A549 (cell line): ENCODE measurements at regions not wholly inside any gene's neighbourhood (a gene's known extent, or its start where the extent isn't known, plus 50 kb on each side); places are given as distances from the start of the nearest gene placed in this dataset.

Experiments
- CTCF ChIP-seq: fragments of >200 bp; sonication (Bioruptor Twin); formaldehyde crosslinking; IDR thresholded peaks from 3 replicates; pipeline ENCODE4 v1.5.1; 2016
- EP300 ChIP-seq, 2 experiments: fragments of >200 bp; sonication (Bioruptor Twin); formaldehyde crosslinking; IDR thresholded peaks; 2 replicates in 1 of 2; 3 replicates in 1 of 2; pipeline ENCODE4 v1.6.1; 2016 to 2017
- MAFK ChIP-seq: fragments of 450-650 bp; IDR thresholded peaks from 2 replicates; pipeline ENCODE4 v1.6.1; 2014; ENCODE audit not compliant: partially characterized antibody
- NFE2L2 ChIP-seq: fragments of 150-350 bp; conservative IDR thresholded peaks from 2 replicates; pipeline ENCODE4 v1.6.1; 2014; ENCODE audit warnings: low read length
- POLR2A ChIP-seq: IDR thresholded peaks from 2 replicates; pipeline ENCODE4 v1.6.1; 2012; ENCODE audit warnings: mild to moderate bottlenecking, low read length
- RNF2 ChIP-seq: fragments of 200-600 bp; sonication (generic); IDR thresholded peaks from 2 replicates; pipeline ENCODE4 v1.6.1; 2016; ENCODE audit warnings: low read depth, mild to moderate bottlenecking, antibody characterized with exemption, moderate library complexity, borderline replicate concordance

- TF ChIP-seq CTCF, result no peak
- no peak for TF ChIP-seq NFE2L2
- no peak for TF ChIP-seq EP300 (IDR thresholded peaks at IDR 0.05)
- no peak for TF ChIP-seq MAFK
- no peak for TF ChIP-seq POLR2A
- TF ChIP-seq RNF2, result no peak
Observed at GRCh38 chr12:72111706-72112105, 160.5 kb upstream of the TRHDE start.
